ENCODE measurements at regions not wholly inside any gene's neighbourhood (a gene's known extent, or its start where the extent isn't known, plus 50 kb on each side); places are given as distances from the start of the nearest gene placed in this dataset.

DNA sequence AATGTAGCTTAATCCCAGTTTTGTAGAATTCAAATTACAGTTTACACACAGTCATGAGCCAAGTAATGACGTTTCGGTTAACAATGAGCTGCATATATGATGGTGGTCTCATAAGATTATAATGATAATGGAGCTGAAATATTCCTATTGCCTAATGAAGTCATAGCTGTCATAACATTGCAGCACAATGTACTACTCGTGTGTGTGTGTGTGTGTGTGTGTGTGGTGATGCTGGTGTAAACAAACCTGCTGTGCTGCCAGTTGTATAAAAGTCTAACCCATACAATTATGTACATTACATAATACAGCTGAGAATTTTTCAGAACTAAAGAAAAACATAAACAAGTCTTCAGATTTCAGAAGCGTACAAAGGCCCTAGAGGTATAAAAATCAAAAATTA is 66.7 kb upstream of the ARID1B start:
- TF ChIP-seq, protein P1, sequence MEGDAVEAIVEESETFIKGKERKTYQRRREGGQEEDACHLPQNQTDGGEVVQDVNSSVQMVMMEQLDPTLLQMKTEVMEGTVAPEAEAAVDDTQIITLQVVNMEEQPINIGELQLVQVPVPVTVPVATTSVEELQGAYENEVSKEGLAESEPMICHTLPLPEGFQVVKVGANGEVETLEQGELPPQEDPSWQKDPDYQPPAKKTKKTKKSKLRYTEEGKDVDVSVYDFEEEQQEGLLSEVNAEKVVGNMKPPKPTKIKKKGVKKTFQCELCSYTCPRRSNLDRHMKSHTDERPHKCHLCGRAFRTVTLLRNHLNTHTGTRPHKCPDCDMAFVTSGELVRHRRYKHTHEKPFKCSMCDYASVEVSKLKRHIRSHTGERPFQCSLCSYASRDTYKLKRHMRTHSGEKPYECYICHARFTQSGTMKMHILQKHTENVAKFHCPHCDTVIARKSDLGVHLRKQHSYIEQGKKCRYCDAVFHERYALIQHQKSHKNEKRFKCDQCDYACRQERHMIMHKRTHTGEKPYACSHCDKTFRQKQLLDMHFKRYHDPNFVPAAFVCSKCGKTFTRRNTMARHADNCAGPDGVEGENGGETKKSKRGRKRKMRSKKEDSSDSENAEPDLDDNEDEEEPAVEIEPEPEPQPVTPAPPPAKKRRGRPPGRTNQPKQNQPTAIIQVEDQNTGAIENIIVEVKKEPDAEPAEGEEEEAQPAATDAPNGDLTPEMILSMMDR (IDR thresholded peaks at IDR 0.05), result no peak
- no peak for TF ChIP-seq POLR2A (IDR thresholded peaks at IDR 0.05)

Data from suprapubic skin (tissue), 3 donors.